ENCODE measurements at regions not wholly inside any gene's neighbourhood (a gene's known extent, or its start where the extent isn't known, plus 50 kb on each side); places are given as distances from the start of the nearest gene placed in this dataset.

- no peaks in the 10 kb centered on the region for H3K4me1 Mint-ChIP-seq
- DNase-seq (no peak), ATAC-seq (ENCODE audit: low read depth) (no peak)
- H3K36me3 Mint-ChIP-seq (ENCODE audit: low read depth) = no peaks in the 10 kb centered on the region
- H3K4me3 Mint-ChIP-seq = no peak overlapping the region
- H3K27ac Mint-ChIP-seq = no peak overlapping the region
- H3K9me3 Mint-ChIP-seq = no peaks in the 10 kb centered on the region
- intact Hi-C loops (cut with micrococcal nuclease) = no loop called here
- TF ChIP-seq CTCF (IDR thresholded peaks at IDR 0.05) = no peak
- H3K27me3 Mint-ChIP-seq = peaks cover 11% of the 10 kb centered on the region
- CTCF ChIA-PET = no interaction called here
- POLR2A ChIA-PET = no interaction called here
Measured at GRCh38 chr9:78383130-78383529, 86.2 kb downstream of the PSAT1 start.

- no peak for TF ChIP-seq CTCF (IDR thresholded peaks at IDR 0.05)
- H3K9me3 Mint-ChIP-seq = no peaks in the 10 kb centered on the region
- ATAC-seq (ENCODE audit: low read depth) (no peak), DNase-seq (no peak)
- intact Hi-C loops (cut with micrococcal nuclease) = no loop called here
- H3K27me3 Mint-ChIP-seq = peaks cover 10% of the 10 kb centered on the region
- no peak overlapping the region for H3K4me3 Mint-ChIP-seq
- no peaks in the 10 kb centered on the region for H3K36me3 Mint-ChIP-seq (ENCODE audit: low read depth)
- H3K4me1 Mint-ChIP-seq = no peaks in the 10 kb centered on the region
- ChIA-PET CTCF (no interaction called here), POLR2A (no interaction called here)
- no peak overlapping the region for H3K27ac Mint-ChIP-seq
Measured at GRCh38 chr9:78386348-78386747, 89.4 kb downstream of the PSAT1 start.

- no peak for TF ChIP-seq CTCF (IDR thresholded peaks at IDR 0.05)
- H3K4me3 Mint-ChIP-seq = no peak overlapping the region
- peaks cover 10% of the 10 kb centered on the region for H3K27me3 Mint-ChIP-seq
- DNase-seq (no peak), ATAC-seq (ENCODE audit: low read depth) (no peak)
- H3K27ac Mint-ChIP-seq = no peak overlapping the region
- intact Hi-C loops (cut with micrococcal nuclease) = no loop called here
- no peaks in the 10 kb centered on the region for H3K4me1 Mint-ChIP-seq
- no peaks in the 10 kb centered on the region for H3K9me3 Mint-ChIP-seq
- ChIA-PET CTCF (no interaction called here), POLR2A (no interaction called here)
- no peaks in the 10 kb centered on the region for H3K36me3 Mint-ChIP-seq (ENCODE audit: low read depth)
Measured at GRCh38 chr9:78386773-78387172, 89.8 kb downstream of the PSAT1 start.

GRCh38 chr9:78393340-78393739, 96.4 kb downstream of the PSAT1 start:
- CTCF ChIA-PET = no interaction called here
- Mint-ChIP-seq H3K27ac (no peak overlapping the region), H3K27me3 (peaks cover 2% of the 10 kb centered on the region), H3K4me1 (no peaks in the 10 kb centered on the region), H3K4me3 (no peak overlapping the region), H3K9me3 (peaks cover 13% of the 10 kb centered on the region), H3K36me3 (ENCODE audit: low read depth) (no peaks in the 10 kb centered on the region)
- ATAC-seq (ENCODE audit: low read depth) (no peak), DNase-seq (no peak)
- POLR2A ChIA-PET = no interaction called here
- TF ChIP-seq CTCF (IDR thresholded peaks at IDR 0.05) = no peak
- intact Hi-C loops (cut with micrococcal nuclease) = no loop called here

GRCh38 chr9:78393932-78394331, 97.0 kb downstream of the PSAT1 start:
- TF ChIP-seq CTCF (IDR thresholded peaks at IDR 0.05) = no peak
- H3K27ac Mint-ChIP-seq = no peak overlapping the region
- H3K4me3 Mint-ChIP-seq = no peak overlapping the region
- H3K27me3 Mint-ChIP-seq = peaks cover 2% of the 10 kb centered on the region
- intact Hi-C loops (cut with micrococcal nuclease) = no loop called here
- DNase-seq (no peak), ATAC-seq (ENCODE audit: low read depth) (no peak)
- no peaks in the 10 kb centered on the region for H3K36me3 Mint-ChIP-seq (ENCODE audit: low read depth)
- no peaks in the 10 kb centered on the region for H3K4me1 Mint-ChIP-seq
- CTCF ChIA-PET = no interaction called here
- POLR2A ChIA-PET = no interaction called here
- H3K9me3 Mint-ChIP-seq = peaks cover 13% of the 10 kb centered on the region
